ENCODE measurements at regions not wholly inside any gene's neighbourhood (a gene's known extent, or its start where the extent isn't known, plus 50 kb on each side); places are given as distances from the start of the nearest gene placed in this dataset.
"Not testable (repeated sequence)": the region's sequence is repeated elsewhere in the genome, so short reads cannot be mapped to it uniquely, and the experiment has no call there.

DNA sequence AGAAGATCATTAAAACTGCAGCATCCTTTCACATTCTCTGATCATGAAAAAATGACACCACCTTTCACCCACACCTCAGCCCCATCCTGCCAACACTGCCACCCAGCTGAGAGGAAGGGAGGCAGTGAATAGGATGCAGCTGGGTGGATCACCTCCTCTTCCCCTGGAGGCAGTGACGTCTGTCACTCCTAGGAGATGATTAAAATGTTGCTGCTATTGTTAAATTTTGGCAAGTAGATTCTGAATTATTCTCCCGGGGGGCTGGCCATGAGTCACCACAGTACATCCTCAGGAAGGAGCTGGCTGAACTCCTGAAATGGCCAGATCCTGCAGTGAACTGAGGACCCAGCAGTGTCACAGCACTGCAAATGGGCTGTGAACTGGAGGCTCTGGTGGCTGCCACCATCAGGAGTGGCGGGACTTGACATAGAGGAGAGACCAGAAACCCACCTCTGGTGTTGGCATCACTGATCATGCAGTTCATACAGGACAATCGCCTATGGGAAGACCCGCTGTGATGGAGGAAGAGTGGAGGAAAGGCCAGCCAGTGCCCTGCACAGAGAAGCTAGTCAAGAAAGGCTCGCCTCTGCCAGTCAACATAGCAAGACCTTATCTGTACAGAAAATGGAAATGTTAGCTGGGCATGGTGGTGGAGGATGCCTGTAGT, 199.1 kb downstream of the FAM43A start:
- Histone ChIP-seq H3K79me2 (ENCODE audit: low read length) (no peaks in the 10 kb centered on the region), H2AFZ (ENCODE audit: low read length) (no peak overlapping the region), H3K4me2 (ENCODE audit: low read depth, low read length) (no peak overlapping the region)

DNA sequence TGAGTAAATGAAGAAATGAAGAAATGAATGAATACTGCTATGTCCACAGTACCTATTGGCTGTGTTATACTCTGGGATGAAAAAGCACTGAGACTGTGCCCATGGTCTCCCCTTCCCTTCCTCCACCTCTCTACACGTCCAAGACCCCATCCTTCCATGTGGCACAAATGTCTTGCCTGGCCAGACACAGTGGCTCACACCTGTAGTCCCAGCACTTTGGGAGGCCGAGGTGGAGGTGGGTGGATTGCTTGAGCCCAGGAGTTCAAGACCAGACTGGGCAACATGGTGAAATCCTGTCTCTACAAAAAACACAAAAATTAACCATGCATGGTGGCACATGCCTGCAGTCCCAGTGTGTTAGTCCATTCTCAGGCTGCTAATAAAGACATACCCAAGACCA, 200.1 kb downstream of the FAM43A start:
- Histone ChIP-seq H3K9ac (ENCODE audit: low read length) (no peak overlapping the region), H3K4me2 (ENCODE audit: low read depth, low read length) (no peak overlapping the region), H3K9me3 (replicated peaks; ENCODE audit: insufficient read depth, low read length) (no peaks in the 10 kb centered on the region), H4K20me1 (ENCODE audit: insufficient read depth, low read length) (no peaks in the 10 kb centered on the region), H3K36me3 (replicated peaks; ENCODE audit: insufficient read depth, low read length) (no peaks in the 10 kb centered on the region), H3K4me1 (ENCODE audit: low read length) (no peaks in the 10 kb centered on the region), H3K27ac (ENCODE audit: low read length) (no peak overlapping the region), H2AFZ (ENCODE audit: low read length) (no peak overlapping the region), H3K4me3 (ENCODE audit: low read length) (no peak overlapping the region), H3K9me2 (replicated peaks; ENCODE audit: insufficient read depth, low read length) (no peaks in the 10 kb centered on the region), H3F3A (ENCODE audit: insufficient read depth, low read length) (no peaks in the 10 kb centered on the region), H3K27me3 (replicated peaks; ENCODE audit: insufficient read depth, low read length) (no peaks in the 10 kb centered on the region), H3K79me2 (ENCODE audit: low read length) (no peaks in the 10 kb centered on the region)
- TF ChIP-seq EZH2phosphoT487 (IDR thresholded peaks at IDR 0.05; ENCODE audit: low read length): no peak
- TF ChIP-seq EZH2 (optimal IDR thresholded peaks at IDR 0.05; ENCODE audit: low read depth, low read length): no peak
- TF ChIP-seq CTCF (IDR thresholded peaks at IDR 0.05; ENCODE audit: low read length): no peak
- DNase-seq: no peak

More for the DNA sequence above, 199.1 kb downstream of the FAM43A start:
- H3K4me3 ChIP-seq (ENCODE audit: low read length): no peak overlapping the region
- no peaks in the 10 kb centered on the region for H3K27me3 ChIP-seq (replicated peaks; ENCODE audit: insufficient read depth, low read length)
- no peaks in the 10 kb centered on the region for H3F3A ChIP-seq (ENCODE audit: insufficient read depth, low read length)
- no peaks in the 10 kb centered on the region for H3K9me3 ChIP-seq (replicated peaks; ENCODE audit: insufficient read depth, low read length)
- H3K4me1 ChIP-seq (ENCODE audit: low read length): no peaks in the 10 kb centered on the region
- no peaks in the 10 kb centered on the region for H3K36me3 ChIP-seq (replicated peaks; ENCODE audit: insufficient read depth, low read length)
- no peaks in the 10 kb centered on the region for H3K9me2 ChIP-seq (replicated peaks; ENCODE audit: insufficient read depth, low read length)
- no peak overlapping the region for H3K9ac ChIP-seq (ENCODE audit: low read length)
- TF ChIP-seq EZH2 (optimal IDR thresholded peaks at IDR 0.05; ENCODE audit: low read depth, low read length): no peak
- no peak for TF ChIP-seq CTCF (IDR thresholded peaks at IDR 0.05; ENCODE audit: low read length)
- TF ChIP-seq EZH2phosphoT487 (IDR thresholded peaks at IDR 0.05; ENCODE audit: low read length): no peak
- DNase-seq: no peak
- H3K27ac ChIP-seq (ENCODE audit: low read length): no peak overlapping the region
- H4K20me1 ChIP-seq (ENCODE audit: insufficient read depth, low read length): no peaks in the 10 kb centered on the region

GRCh38 chr3:194886836-194887235, 201.2 kb downstream of the FAM43A start:
- H3F3A ChIP-seq (ENCODE audit: insufficient read depth, low read length): no peaks in the 10 kb centered on the region
- no peak overlapping the region for H2AFZ ChIP-seq (ENCODE audit: low read length)
- no peak for DNase-seq
- no peak overlapping the region for H3K9ac ChIP-seq (ENCODE audit: low read length)
- TF ChIP-seq EZH2phosphoT487 (IDR thresholded peaks at IDR 0.05; ENCODE audit: low read length) (no peak), EZH2 (optimal IDR thresholded peaks at IDR 0.05; ENCODE audit: low read depth, low read length) (no peak), CTCF (IDR thresholded peaks at IDR 0.05; ENCODE audit: low read length) (no peak)
- no peak overlapping the region for H3K27ac ChIP-seq (ENCODE audit: low read length)
- H3K4me1 ChIP-seq (ENCODE audit: low read length): no peaks in the 10 kb centered on the region
- H3K9me2 ChIP-seq (replicated peaks; ENCODE audit: insufficient read depth, low read length): no peaks in the 10 kb centered on the region
- H3K4me2 ChIP-seq (ENCODE audit: low read depth, low read length): no peak overlapping the region
- H3K9me3 ChIP-seq (replicated peaks; ENCODE audit: insufficient read depth, low read length): no peaks in the 10 kb centered on the region
- no peaks in the 10 kb centered on the region for H3K36me3 ChIP-seq (replicated peaks; ENCODE audit: insufficient read depth, low read length)
- no peaks in the 10 kb centered on the region for H4K20me1 ChIP-seq (ENCODE audit: insufficient read depth, low read length)
- H3K4me3 ChIP-seq (ENCODE audit: low read length): no peak overlapping the region
- no peaks in the 10 kb centered on the region for H3K79me2 ChIP-seq (ENCODE audit: low read length)
- H3K27me3 ChIP-seq (replicated peaks; ENCODE audit: insufficient read depth, low read length): no peaks in the 10 kb centered on the region

DNA sequence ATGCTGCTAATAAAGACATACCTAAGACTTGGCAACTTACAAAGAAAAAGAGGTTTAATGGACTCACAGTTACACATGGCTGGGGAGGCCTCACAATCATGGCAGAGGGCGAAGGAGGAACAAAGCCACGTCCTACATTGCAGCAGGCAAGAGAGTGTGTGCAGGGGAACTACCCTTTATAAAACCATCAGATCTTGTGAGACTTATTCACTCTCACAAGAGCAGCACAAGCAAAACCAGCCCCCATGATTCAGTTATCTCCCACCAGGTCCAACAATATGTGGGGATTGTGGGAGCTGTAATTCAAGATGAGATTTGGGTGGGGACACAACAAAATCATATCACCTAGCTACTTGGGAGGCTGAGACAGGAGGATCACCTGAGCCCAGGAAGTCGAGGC, 202.4 kb downstream of the FAM43A start:
- H3K4me2 ChIP-seq (ENCODE audit: low read depth, low read length); H3K9me2 ChIP-seq (replicated peaks; ENCODE audit: insufficient read depth, low read length); H3K9ac ChIP-seq (ENCODE audit: low read length); H3K27me3 ChIP-seq (replicated peaks; ENCODE audit: insufficient read depth, low read length); H3K4me1 ChIP-seq (ENCODE audit: low read length); H3K79me2 ChIP-seq (ENCODE audit: low read length); H3K9me3 ChIP-seq (replicated peaks; ENCODE audit: insufficient read depth, low read length); H2AFZ ChIP-seq (ENCODE audit: low read length); H3F3A ChIP-seq (ENCODE audit: insufficient read depth, low read length); H3K27ac ChIP-seq (ENCODE audit: low read length); H3K36me3 ChIP-seq (replicated peaks; ENCODE audit: insufficient read depth, low read length); DNase-seq; H4K20me1 ChIP-seq (ENCODE audit: insufficient read depth, low read length); H3K4me3 ChIP-seq (ENCODE audit: low read length): not testable (repeated sequence)

Data from MM.1S (cell line).